CD14-positive monocyte (primary cell): ENCODE measurements at regions not wholly inside any gene's neighbourhood (a gene's known extent, or its start where the extent isn't known, plus 50 kb on each side); places are given as distances from the start of the nearest gene placed in this dataset.
A peak's percentile ranks its signal among the peaks of the same experiment; 100 is the strongest.
"Not testable (repeated sequence)": the region's sequence is repeated elsewhere in the genome, so short reads cannot be mapped to it uniquely, and the experiment has no call there.

ENCODE experiments used
- DNase-seq, 3 donors: peaks; one replicate each; pipeline ENCODE4 v3.0.0-alpha.2; 2011 to 2022
- H2AFZ ChIP-seq: 2 replicates; pipeline ENCODE4 v1.6.0; 2012; ENCODE audit warnings: mild to moderate bottlenecking, low read depth, low read length, inconsistent platforms; ENCODE audit not compliant: insufficient read depth, poor library complexity, severe bottlenecking
- H3K27ac ChIP-seq, 2 donors: 1 replicate in 1 of 2; 2 replicates in 1 of 2; pipeline ENCODE4 v1.5.1; 2012 to 2013; ENCODE audit warnings: low read length in 2 of 2, control low read depth in 1 of 2, inconsistent platforms in 1 of 2, low read depth in 1 of 2, mild to moderate bottlenecking in 1 of 2
- H3K27me3 ChIP-seq, 2 donors: one replicate each; pipeline versions ENCODE4 v1.6.0 to v1.6.1; 2011 to 2013; ENCODE audit warnings: low read length in 2 of 2; ENCODE audit not compliant: control insufficient read depth in 2 of 2, insufficient read depth in 2 of 2
- H3K36me3 ChIP-seq, 2 donors: replicated peaks in 1 of 2; 1 replicate in 1 of 2; 2 replicates in 1 of 2; pipeline versions ENCODE4 v1.5.1 to v1.6.1; 2012 to 2013; ENCODE audit warnings: low read length in 2 of 2, control low read depth in 1 of 2, inconsistent platforms in 1 of 2, mild to moderate bottlenecking in 1 of 2; ENCODE audit not compliant: insufficient read depth in 2 of 2, control insufficient read depth in 1 of 2
- H3K4me1 ChIP-seq, 2 donors: 1 replicate in 1 of 2; 2 replicates in 1 of 2; pipeline versions ENCODE4 v1.5.1 to v1.6.1; 2012 to 2013; ENCODE audit warnings: low read length in 2 of 2, control low read depth in 1 of 2, inconsistent platforms in 1 of 2, mild to moderate bottlenecking in 1 of 2, moderate library complexity in 1 of 2; ENCODE audit not compliant: insufficient read depth in 2 of 2, control insufficient read depth in 1 of 2
- H3K4me2 ChIP-seq: replicated peaks from 2 replicates; pipeline ENCODE3; 2012; ENCODE audit warnings: low read length, moderate library complexity, mild to moderate bottlenecking; ENCODE audit not compliant: poor library complexity, severe bottlenecking; ENCODE audit errors: extremely low read depth
- H3K4me3 ChIP-seq, 3 experiments: fragments of 200-600 bp in 1 of 3; sonication (generic) in 1 of 3; replicated peaks in 1 of 3; 1 replicate in 2 of 3; 2 replicates in 1 of 3; pipeline ENCODE4 v1.5.1; 2011 to 2013; ENCODE audit warnings: low read length in 3 of 3, mild to moderate bottlenecking in 3 of 3, control low read depth in 2 of 3, low read depth in 2 of 3, inconsistent platforms in 1 of 3, moderate library complexity in 1 of 3
- H3K79me2 ChIP-seq: 2 replicates; pipeline ENCODE4 v1.6.0; 2012; ENCODE audit warnings: mild to moderate bottlenecking, control low read depth, inconsistent platforms, low read length, moderate library complexity; ENCODE audit not compliant: insufficient read depth
- H3K9ac ChIP-seq: 2 replicates; pipeline ENCODE4 v1.6.0; 2017; ENCODE audit warnings: low read length, mild to moderate bottlenecking; ENCODE audit not compliant: insufficient read depth, poor library complexity, severe bottlenecking
- H3K9me3 ChIP-seq, 2 donors: replicated peaks in 1 of 2; 1 replicate in 1 of 2; 2 replicates in 1 of 2; pipeline versions ENCODE4 v1.5.1 to v1.6.1; 2012 to 2013; ENCODE audit warnings: low read length in 2 of 2, control low read depth in 1 of 2; ENCODE audit not compliant: control insufficient read depth in 1 of 2, insufficient read depth in 1 of 2
- H4K20me1 ChIP-seq: 2 replicates; pipeline ENCODE4 v1.6.0; 2012; ENCODE audit warnings: mild to moderate bottlenecking, low read length, control low read depth, moderate library complexity; ENCODE audit not compliant: insufficient read depth
- H3K27ac Mint-ChIP-seq, 7 donors: one replicate each; pipeline ENCODE4 v1.8.0; 2020; ENCODE audit warnings: mild to moderate bottlenecking in 7 of 7, mixed read lengths in 7 of 7, moderate library complexity in 6 of 7, inconsistent platforms in 2 of 7
- H3K27me3 Mint-ChIP-seq, 3 donors: one replicate each; pipeline ENCODE4 v1.8.0; 2021 to 2022; ENCODE audit warnings: low read depth in 3 of 3, mild to moderate bottlenecking in 3 of 3, mixed read lengths in 3 of 3, moderate library complexity in 3 of 3, inconsistent platforms in 1 of 3
- H3K36me3 Mint-ChIP-seq, 2 donors: one replicate each; pipeline ENCODE4 v1.8.0; 2020; ENCODE audit warnings: mixed read lengths in 2 of 2, inconsistent platforms in 1 of 2, mild to moderate bottlenecking in 1 of 2
- H3K4me1 Mint-ChIP-seq: one replicate; pipeline ENCODE4 v1.8.0; 2020; ENCODE audit warnings: mild to moderate bottlenecking, mixed read lengths
- H3K4me3 Mint-ChIP-seq, 2 donors: one replicate each; pipeline ENCODE4 v1.8.0; 2020; ENCODE audit warnings: mild to moderate bottlenecking in 2 of 2, mixed read lengths in 2 of 2, moderate library complexity in 1 of 2
- H3K9me3 Mint-ChIP-seq, 7 donors: one replicate each; pipeline ENCODE4 v1.8.0; 2020 to 2022; ENCODE audit warnings: mixed read lengths in 7 of 7, mild to moderate bottlenecking in 6 of 7, moderate library complexity in 6 of 7, inconsistent platforms in 2 of 7
- WGBS: methylation state at CpG from one replicate; pipeline ENCODE4 v1.1.5; 2013; ENCODE audit warnings: missing lambda C conversion rate; ENCODE audit not compliant: insufficient coverage; 5-methylcytosine and 5-hydroxymethylcytosine counted together
- intact Hi-C, 2 donors: fragments of 100-400 bp; cut with micrococcal nuclease; formaldehyde crosslinking; loops; one replicate each; pipeline versions ENCODE4 v1.15.0 to v1.15.1; 2023
- TF ChIP-seq, protein P1 (sequence below): fragments of 200-600 bp; IDR thresholded peaks from one replicate; pipeline ENCODE4 v1.8.0; 2022; ENCODE audit warnings: antibody characterized with exemption, mild to moderate bottlenecking

DNA sequence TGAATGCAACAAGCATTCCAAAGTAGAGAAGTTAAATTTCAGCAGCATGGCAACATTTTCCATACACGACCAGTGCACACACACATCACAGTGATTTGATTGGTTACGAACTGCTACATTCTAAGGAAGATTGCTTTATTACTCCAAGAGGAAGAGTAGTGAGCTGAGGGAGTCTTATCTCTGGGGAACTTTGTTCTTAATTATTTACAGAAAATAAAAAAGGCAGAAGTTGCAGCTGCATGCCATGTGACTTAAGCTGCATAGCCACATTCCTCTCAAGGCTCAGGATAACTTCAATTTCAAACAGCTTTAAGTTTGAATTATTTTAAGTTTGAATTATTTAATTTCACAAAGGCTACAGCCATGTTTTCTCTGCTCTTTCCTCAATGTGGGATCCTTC, 71.6 kb upstream of the HSPB3 start:
- H3K9me3 ChIP-seq, result no peaks in the 10 kb centered on the region
- TF ChIP-seq, protein P1, sequence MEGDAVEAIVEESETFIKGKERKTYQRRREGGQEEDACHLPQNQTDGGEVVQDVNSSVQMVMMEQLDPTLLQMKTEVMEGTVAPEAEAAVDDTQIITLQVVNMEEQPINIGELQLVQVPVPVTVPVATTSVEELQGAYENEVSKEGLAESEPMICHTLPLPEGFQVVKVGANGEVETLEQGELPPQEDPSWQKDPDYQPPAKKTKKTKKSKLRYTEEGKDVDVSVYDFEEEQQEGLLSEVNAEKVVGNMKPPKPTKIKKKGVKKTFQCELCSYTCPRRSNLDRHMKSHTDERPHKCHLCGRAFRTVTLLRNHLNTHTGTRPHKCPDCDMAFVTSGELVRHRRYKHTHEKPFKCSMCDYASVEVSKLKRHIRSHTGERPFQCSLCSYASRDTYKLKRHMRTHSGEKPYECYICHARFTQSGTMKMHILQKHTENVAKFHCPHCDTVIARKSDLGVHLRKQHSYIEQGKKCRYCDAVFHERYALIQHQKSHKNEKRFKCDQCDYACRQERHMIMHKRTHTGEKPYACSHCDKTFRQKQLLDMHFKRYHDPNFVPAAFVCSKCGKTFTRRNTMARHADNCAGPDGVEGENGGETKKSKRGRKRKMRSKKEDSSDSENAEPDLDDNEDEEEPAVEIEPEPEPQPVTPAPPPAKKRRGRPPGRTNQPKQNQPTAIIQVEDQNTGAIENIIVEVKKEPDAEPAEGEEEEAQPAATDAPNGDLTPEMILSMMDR, result no peak
- Mint-ChIP-seq H3K9me3 (peaks cover 2 to 10% (median 5%) of the 10 kb centered on the region in 7 donors), H3K27me3 (peaks cover 0 to 3% (median 1%) of the 10 kb centered on the region in 3 donors), H3K27ac (no peak overlapping the region), H3K4me3 (no peak overlapping the region), H3K4me1 (peaks cover 20% of the 10 kb centered on the region), H3K36me3 (no peaks in the 10 kb centered on the region)
- H3K4me3 ChIP-seq, result no peak overlapping the region
- H3K4me1 ChIP-seq, result peaks cover 20% of the 10 kb centered on the region in 2 donors
- H3K4me2 ChIP-seq, result no peak overlapping the region
- no peak overlapping the region for H2AFZ ChIP-seq
- no peak for DNase-seq
- H3K9ac ChIP-seq, result no peak overlapping the region
- H3K79me2 ChIP-seq, result no peaks in the 10 kb centered on the region
- H3K27me3 ChIP-seq, result no peaks in the 10 kb centered on the region
- no peak overlapping the region for H3K27ac ChIP-seq
- no peaks in the 10 kb centered on the region for H3K36me3 ChIP-seq
- no peaks in the 10 kb centered on the region for H4K20me1 ChIP-seq
- intact Hi-C loops, result no loop called here
- WGBS, result no CpG with 5 or more reads among the region's 2 CpGs

DNA sequence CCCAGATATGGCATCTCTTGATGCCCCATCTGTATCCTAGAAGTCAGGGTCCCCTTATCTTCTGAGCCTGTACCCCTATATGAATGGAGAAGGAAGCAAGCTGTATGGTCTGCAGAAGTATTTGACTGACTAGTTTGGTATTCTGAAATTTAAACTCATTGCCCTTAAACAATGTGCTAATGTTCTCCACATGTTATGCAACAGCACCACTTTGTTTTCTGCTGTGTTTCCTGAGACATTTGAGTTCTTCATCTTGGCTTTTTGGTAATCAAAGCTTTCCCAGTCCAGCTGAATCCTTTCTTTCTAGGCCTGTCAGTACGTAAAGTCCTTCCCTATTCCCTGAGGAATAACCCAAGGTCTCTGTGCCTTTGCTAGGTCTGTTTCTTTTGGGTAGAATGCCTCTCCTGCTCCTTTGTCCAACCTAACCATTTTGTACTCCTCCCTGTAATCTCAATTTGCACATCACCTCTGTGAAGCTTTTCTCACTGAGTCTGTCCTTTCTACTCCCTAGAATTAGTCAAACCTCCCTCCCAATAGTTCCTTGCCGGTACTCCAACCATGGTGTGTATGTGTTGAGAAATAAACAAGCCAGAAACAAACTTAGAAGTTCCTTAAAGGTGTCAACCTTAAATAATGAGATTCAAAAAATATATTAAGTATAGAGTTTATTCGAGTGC, 72.1 kb upstream of the HSPB3 start:
- intact Hi-C loops, result no loop called here
- peak overlapping the region in 3 of 7 donors; percentile 6 to 69 (median 14) for H3K27ac Mint-ChIP-seq

DNA sequence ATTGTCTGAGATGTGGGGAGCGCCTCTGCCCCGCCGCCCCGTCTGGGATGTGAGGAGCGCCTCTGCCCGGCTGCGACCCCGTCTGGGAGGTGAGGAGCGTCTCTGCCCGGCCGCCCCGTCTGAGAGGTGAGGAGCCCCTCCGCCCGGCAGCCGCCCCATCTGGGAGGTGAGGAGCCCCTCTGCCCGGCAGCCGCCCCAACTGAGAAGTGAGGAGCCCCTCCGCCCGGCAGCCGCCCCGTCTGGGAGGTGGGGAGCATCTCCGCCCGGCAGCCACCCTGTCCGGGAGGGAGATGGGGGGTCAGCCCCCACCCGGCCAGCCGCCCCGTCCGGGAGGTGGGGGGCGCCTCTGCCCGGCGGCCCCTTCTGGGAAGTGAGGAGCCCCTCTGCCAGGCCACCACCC, 70.9 kb upstream of the ARL15 start:
- peaks cover 20% of the 10 kb centered on the region in 2 donors for H3K4me1 ChIP-seq
- WGBS, result 94% methylated on average over 13 of the region's 31 CpGs
- H3K27ac ChIP-seq, H4K20me1 ChIP-seq, H3K9me3 ChIP-seq, H3K4me2 ChIP-seq, H3K27me3 Mint-ChIP-seq, intact Hi-C loops, H3K36me3 ChIP-seq, H2AFZ ChIP-seq, H3K36me3 Mint-ChIP-seq, H3K27me3 ChIP-seq, H3K79me2 ChIP-seq, H3K9ac ChIP-seq, H3K27ac Mint-ChIP-seq, H3K4me3 Mint-ChIP-seq, DNase-seq, H3K4me3 ChIP-seq: not testable (repeated sequence)
- Mint-ChIP-seq H3K4me1 (peaks cover 20% of the 10 kb centered on the region), H3K9me3 (peaks cover 2 to 11% (median 7%) of the 10 kb centered on the region in 7 donors)

More for the DNA sequence above, 72.1 kb upstream of the HSPB3 start:
- Histone ChIP-seq H3K36me3 (no peaks in the 10 kb centered on the region), H3K9ac (no peak overlapping the region), H3K4me2 (peak overlapping the region; percentile 6), H2AFZ (no peak overlapping the region), H3K4me1 (peaks cover 20% of the 10 kb centered on the region in 2 donors), H3K27ac (no peak overlapping the region), H3K4me3 (no peak overlapping the region), H4K20me1 (no peaks in the 10 kb centered on the region), H3K79me2 (no peaks in the 10 kb centered on the region), H3K9me3 (no peaks in the 10 kb centered on the region), H3K27me3 (no peaks in the 10 kb centered on the region)
- no peak overlapping the region for H3K4me3 Mint-ChIP-seq
- H3K9me3 Mint-ChIP-seq, result peaks cover 2 to 10% (median 8%) of the 10 kb centered on the region in 7 donors
- TF ChIP-seq, protein P1, result no peak
- H3K4me1 Mint-ChIP-seq, result peaks cover 20% of the 10 kb centered on the region
- no CpG with 5 or more reads among the region's 3 CpGs for WGBS
- H3K36me3 Mint-ChIP-seq, result no peaks in the 10 kb centered on the region
- DNase-seq, result no peak
- H3K27me3 Mint-ChIP-seq, result peaks cover 0 to 3% (median 1%) of the 10 kb centered on the region in 3 donors
